HepG2 (cell line): ENCODE measurements at regions not wholly inside any gene's neighbourhood (a gene's known extent, or its start where the extent isn't known, plus 50 kb on each side); places are given as distances from the start of the nearest gene placed in this dataset.

ENCODE experiments used
- ARNTL ChIP-seq: sonication (generic); formaldehyde crosslinking; IDR thresholded peaks from 2 replicates; pipeline ENCODE4 v1.4.0; 2020; ENCODE audit warnings: mild to moderate bottlenecking, missing genetic modification reagents
- ATM ChIP-seq: fragments of 450-650 bp; IDR thresholded peaks from 2 replicates; pipeline ENCODE4 v1.7.1; 2017; ENCODE audit warnings: mild to moderate bottlenecking, borderline replicate concordance
- BRD4 ChIP-seq: sonication (generic); formaldehyde crosslinking; IDR thresholded peaks from 2 replicates; pipeline ENCODE4 v1.4.0; 2020; ENCODE audit warnings: missing genetic modification reagents
- CHD4 ChIP-seq: fragments of 200-600 bp; sonication (generic); IDR thresholded peaks from 2 replicates; pipeline ENCODE4 v1.7.0; 2017; ENCODE audit warnings: mild to moderate bottlenecking, low read length, borderline replicate concordance
- ELF3 ChIP-seq: IDR thresholded peaks from 2 replicates; pipeline ENCODE4 v1.6.1; 2016; ENCODE audit warnings: missing genetic modification reagents, missing compliant biosample characterization
- ERF ChIP-seq: IDR thresholded peaks from 2 replicates; pipeline ENCODE4 v1.6.1; 2018; ENCODE audit warnings: missing biosample characterization, missing genetic modification reagents
- FUBP1 ChIP-seq: sonication (generic); formaldehyde crosslinking; IDR thresholded peaks from 2 replicates; pipeline ENCODE4 v1.5.1; 2020; ENCODE audit warnings: missing genetic modification reagents, mild to moderate bottlenecking, borderline replicate concordance
- GATA4 ChIP-seq: sonication (generic); IDR thresholded peaks from 2 replicates; pipeline ENCODE4 v1.6.1; 2016; ENCODE audit warnings: antibody characterized with exemption, low read depth, borderline replicate concordance
- GPBP1L1 ChIP-seq: sonication (generic); formaldehyde crosslinking; IDR thresholded peaks from 2 replicates; pipeline ENCODE4 v1.5.0; 2020; ENCODE audit warnings: mild to moderate bottlenecking, missing genetic modification reagents
- KAT7 ChIP-seq: IDR thresholded peaks from 2 replicates; pipeline ENCODE4 v1.6.1; 2018; ENCODE audit warnings: borderline replicate concordance, missing compliant biosample characterization
- KDM4B ChIP-seq: sonication (generic); formaldehyde crosslinking; IDR thresholded peaks from 2 replicates; pipeline ENCODE4 v1.4.0; 2020; ENCODE audit warnings: missing genetic modification reagents
- NFE2L1 ChIP-seq: sonication (generic); formaldehyde crosslinking; IDR thresholded peaks from 2 replicates; pipeline ENCODE4 v1.4.0; 2020; ENCODE audit warnings: missing genetic modification reagents, mild to moderate bottlenecking, borderline replicate concordance
- PLSCR1 ChIP-seq: sonication (generic); formaldehyde crosslinking; IDR thresholded peaks from 2 replicates; pipeline ENCODE4 v1.5.0; 2020; ENCODE audit warnings: missing genetic modification reagents, mild to moderate bottlenecking, borderline replicate concordance
- SATB2 ChIP-seq: sonication (generic); formaldehyde crosslinking; IDR thresholded peaks from 2 replicates; pipeline ENCODE4 v1.5.0; 2020; ENCODE audit warnings: missing genetic modification reagents
- SIX1 ChIP-seq: sonication (generic); formaldehyde crosslinking; IDR thresholded peaks from 2 replicates; pipeline ENCODE4 v1.4.0; 2020; ENCODE audit warnings: missing genetic modification reagents, borderline replicate concordance
- SP2 ChIP-seq: sonication (generic); formaldehyde crosslinking; IDR thresholded peaks from 2 replicates; pipeline ENCODE4 v1.5.1; 2020; ENCODE audit warnings: mild to moderate bottlenecking, missing genetic modification reagents
- USF2 ChIP-seq, 2 experiments: sonication (generic) in 1 of 2; formaldehyde crosslinking in 1 of 2; IDR thresholded peaks; 2 replicates each; pipeline versions ENCODE4 v1.5.1 to v1.6.1; 2011 to 2020; ENCODE audit warnings: borderline replicate concordance in 1 of 2, low read depth in 1 of 2, low read length in 1 of 2, mild to moderate bottlenecking in 1 of 2, missing genetic modification reagents in 1 of 2, moderate library complexity in 1 of 2
- ZKSCAN1 ChIP-seq: fragments of 150-350 bp; IDR thresholded peaks from 2 replicates; pipeline ENCODE4 v1.6.1; 2014; ENCODE audit warnings: low read length
- ZMAT3 ChIP-seq: sonication (generic); formaldehyde crosslinking; conservative IDR thresholded peaks from 2 replicates; pipeline ENCODE4 v1.7.0; 2021; ENCODE audit warnings: missing genetic modification reagents
- ZNF180 ChIP-seq: sonication (generic); formaldehyde crosslinking; IDR thresholded peaks from 2 replicates; pipeline ENCODE4 v1.4.0; 2020; ENCODE audit warnings: low read depth, missing genetic modification reagents, borderline replicate concordance
- ZNF281 ChIP-seq: sonication (generic); formaldehyde crosslinking; IDR thresholded peaks from 2 replicates; pipeline ENCODE4 v1.4.0; 2020; ENCODE audit warnings: missing genetic modification reagents, borderline replicate concordance

GRCh38 chr12:115506822-115507559 lies 770.5 kb downstream of the MED13L start (continued):
- TF ChIP-seq FUBP1, result no peak
- no peak for TF ChIP-seq ATM
- no peak for TF ChIP-seq ZNF180 (CRISPR knock-in tag)
- TF ChIP-seq SIX1 (CRISPR knock-in tag), result no peak
- TF ChIP-seq ELF3 (CRISPR knock-in tag), result peak; percentile 39; the same call in 1 of the 2 replicates
- no peak for TF ChIP-seq NFE2L1 (CRISPR knock-in tag)
- TF ChIP-seq KAT7, result no peak
- no peak for TF ChIP-seq GATA4
- TF ChIP-seq USF2 (IDR thresholded peaks at IDR 0.05; ENCODE audit: low read depth, low read length), result peak; percentile 38; the same call in 1 of the 2 replicates
- no peak for TF ChIP-seq USF2 (CRISPR knock-in tag; IDR thresholded peaks at IDR 0.05; ENCODE audit: borderline replicate concordance)
- TF ChIP-seq CHD4, result no peak
- no peak for TF ChIP-seq ZMAT3 (CRISPR knock-in tag)
- no peak for TF ChIP-seq SP2
- TF ChIP-seq GPBP1L1 (CRISPR knock-in tag), result no peak
- TF ChIP-seq ZKSCAN1, result no peak
- no peak for TF ChIP-seq ERF (CRISPR knock-in tag)
- no peak for TF ChIP-seq ZNF281
- TF ChIP-seq BRD4, result no peak
- no peak for TF ChIP-seq ARNTL (CRISPR knock-in tag)
- TF ChIP-seq SATB2 (CRISPR knock-in tag), result no peak
- no peak for TF ChIP-seq PLSCR1 (CRISPR knock-in tag)
- TF ChIP-seq KDM4B, result no peak
